GM21576 (cell line): ENCODE measurements at regions not wholly inside any gene's neighbourhood (a gene's known extent, or its start where the extent isn't known, plus 50 kb on each side); places are given as distances from the start of the nearest gene placed in this dataset.

Source experiments
- ATAC-seq: cut with Tn5 transposase; IDR thresholded peaks from one replicate; pipeline ENCODE4 v1.9.1; 2021; ENCODE audit warnings: mild to moderate bottlenecking, moderate library complexity; ENCODE audit not compliant: unreplicated experiment

DNA sequence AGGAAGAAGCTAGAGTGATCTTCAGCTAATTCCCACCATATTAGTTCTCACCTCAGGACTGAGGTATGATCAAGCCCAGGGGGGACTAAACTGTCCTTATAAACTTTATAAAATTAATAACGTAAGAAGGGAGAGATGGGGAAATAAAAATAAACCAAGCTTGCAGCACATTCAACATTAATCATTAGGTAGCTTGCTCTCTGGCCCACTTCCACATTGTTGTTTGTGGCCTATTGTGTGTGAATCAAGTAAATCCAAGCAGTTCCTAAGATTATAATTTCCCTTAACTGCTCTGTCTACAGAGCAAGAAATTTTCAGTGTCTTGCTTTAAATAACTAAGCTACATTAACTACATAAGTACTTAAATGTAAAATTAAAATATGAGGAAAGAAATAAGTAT lies 131.3 kb upstream of the ABCA1 start:
- no peak for ATAC-seq

- no peak for ATAC-seq
Measured at GRCh38 chr9:105062222-105062855, 134.4 kb upstream of the ABCA1 start.

DNA sequence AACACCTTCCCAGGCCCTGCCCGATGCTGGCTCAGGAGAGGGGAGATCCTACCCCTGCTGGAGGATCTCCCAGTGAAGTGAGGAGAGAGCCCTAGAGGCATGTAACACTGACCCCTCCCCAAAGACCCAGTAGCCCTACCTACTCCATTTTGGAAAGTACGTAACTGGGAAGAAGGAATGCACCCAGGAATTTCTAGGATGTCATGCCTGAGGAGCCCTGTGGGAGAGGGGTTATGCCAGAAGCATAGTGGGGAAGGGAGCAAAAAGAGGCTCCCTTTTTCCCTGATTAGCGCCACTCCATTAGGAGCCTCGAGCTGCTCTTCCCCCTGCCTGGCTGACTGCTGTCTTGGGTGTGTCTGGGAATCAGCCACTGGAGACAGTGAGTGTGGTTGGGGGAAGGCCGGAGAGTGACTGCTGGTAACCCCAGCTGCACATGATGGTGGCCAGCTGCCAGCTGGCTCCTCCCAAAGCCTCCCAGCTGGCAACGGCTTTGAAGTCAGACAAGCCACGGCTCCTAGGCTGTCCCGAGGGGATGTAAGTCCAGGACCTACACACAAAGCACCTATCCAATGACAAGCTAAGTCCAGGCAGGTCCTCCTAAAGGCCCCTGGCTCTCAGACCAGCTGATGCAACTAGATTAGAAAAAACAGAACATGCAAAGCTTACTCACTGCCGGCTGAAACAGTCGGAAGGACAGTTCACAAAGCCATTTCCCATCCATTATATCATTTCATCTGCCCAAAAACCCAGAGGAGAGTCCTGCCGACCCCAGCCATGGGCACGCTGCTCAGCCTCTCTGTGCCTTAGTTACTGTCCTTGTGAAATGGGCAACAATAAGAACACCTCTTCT lies 136.5 kb upstream of the ABCA1 start:
- peak; percentile 44 for ATAC-seq

- ATAC-seq = no peak
Measured at GRCh38 chr9:105065098-105066088, 137.4 kb upstream of the ABCA1 start.

DNA sequence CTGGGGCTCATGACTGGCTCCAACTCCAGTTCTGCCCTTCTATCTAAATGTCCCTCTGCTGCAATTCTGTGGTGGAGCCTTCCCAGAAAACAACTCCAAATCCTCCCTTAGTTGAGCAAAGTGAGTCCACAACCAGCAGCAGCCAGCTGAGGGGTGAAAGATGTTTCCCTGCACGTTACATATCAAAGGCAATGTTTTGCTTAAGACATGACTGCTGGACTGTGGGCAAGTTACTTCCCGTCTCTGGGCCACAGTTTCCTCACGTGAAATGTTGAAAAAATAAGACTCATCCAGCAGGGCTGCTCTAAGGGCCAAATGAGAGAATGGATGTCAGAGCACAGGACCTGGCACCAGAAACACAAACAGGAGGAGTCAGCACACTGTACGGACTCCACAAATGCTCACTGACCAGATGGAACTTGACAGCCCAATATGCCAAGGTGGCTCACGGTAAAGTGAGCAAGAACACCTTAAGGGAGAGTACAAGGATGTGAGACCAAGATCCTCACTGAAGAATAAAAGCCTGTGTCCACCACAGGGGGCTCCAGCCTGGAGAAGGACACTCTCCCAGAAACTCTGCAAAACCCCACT lies 138.4 kb upstream of the ABCA1 start:
- no peak for ATAC-seq

- no peak for ATAC-seq
Measured at GRCh38 chr9:105067895-105068580, 140.1 kb upstream of the ABCA1 start.

DNA sequence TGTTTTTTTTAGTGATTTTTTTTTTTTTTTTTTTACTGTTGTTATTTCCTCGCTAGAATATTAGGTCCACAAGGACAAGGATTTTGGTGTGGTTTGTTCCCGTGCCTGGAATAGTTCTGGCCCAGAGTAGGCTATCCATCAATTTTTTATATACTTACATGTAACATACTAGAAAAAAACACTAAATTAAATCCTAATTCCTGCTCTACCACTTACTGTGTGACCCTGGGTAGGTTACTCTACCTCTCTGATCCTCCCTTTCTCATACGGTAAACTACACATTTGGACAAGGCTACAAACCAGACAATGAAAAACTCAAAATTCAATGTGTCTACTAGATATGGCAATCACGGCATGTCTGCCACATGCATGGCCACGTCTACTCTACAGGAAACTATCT lies 141.3 kb upstream of the ABCA1 start:
- ATAC-seq = no peak

- ATAC-seq = no peak
Measured at GRCh38 chr9:105069696-105070095, 141.7 kb upstream of the ABCA1 start.

DNA sequence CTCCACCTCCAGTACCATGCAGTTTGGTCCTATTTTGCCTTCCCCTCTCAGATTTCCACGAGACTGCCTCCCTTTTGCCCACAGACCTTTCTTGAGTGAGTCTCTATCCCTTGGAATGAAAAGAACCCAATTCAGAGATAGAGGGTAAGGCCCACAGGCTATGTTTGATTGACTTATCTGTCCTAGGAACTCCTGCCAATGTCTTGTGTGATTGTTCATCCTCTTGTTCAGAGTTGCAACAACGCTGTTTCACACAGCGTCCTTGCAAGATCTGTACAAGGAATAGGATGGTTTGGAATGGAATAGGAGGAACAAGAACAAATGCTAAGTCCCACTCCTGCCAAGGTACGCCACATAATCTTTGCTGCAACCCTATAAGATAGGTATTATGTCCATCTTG lies 142.2 kb upstream of the ABCA1 start:
- no peak for ATAC-seq

DNA sequence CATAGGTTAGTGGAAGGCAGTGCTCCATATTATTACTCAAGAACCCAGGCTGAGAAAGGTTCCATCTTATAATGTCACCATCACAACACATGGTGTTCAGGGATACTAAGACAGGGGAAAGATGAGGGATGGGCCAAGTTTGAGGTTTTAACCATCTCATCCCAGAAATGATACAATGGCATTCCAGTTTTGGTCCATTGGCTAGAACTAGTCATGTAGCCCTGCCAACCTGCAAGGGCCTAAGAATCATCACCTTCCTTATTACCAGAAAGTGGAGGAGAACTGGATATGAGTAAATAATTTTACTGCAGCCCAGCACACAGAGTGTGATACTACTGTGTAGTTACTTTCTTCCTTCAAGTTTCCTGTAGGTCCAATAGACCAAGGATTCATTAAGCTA lies 144.5 kb upstream of the ABCA1 start:
- ATAC-seq = no peak

- no peak for ATAC-seq
Measured at GRCh38 chr9:105073147-105073546, 145.2 kb upstream of the ABCA1 start.

GRCh38 chr9:105074491-105074890 lies 146.5 kb upstream of the ABCA1 start:
- no peak for ATAC-seq

- no peak for ATAC-seq
Measured at GRCh38 chr9:105076729-105077128, 148.8 kb upstream of the ABCA1 start.

- no peak for ATAC-seq
Measured at GRCh38 chr9:105079457-105079856, 151.5 kb upstream of the ABCA1 start.

GRCh38 chr9:105082843-105083242 lies 154.9 kb upstream of the ABCA1 start:
- no peak for ATAC-seq

DNA sequence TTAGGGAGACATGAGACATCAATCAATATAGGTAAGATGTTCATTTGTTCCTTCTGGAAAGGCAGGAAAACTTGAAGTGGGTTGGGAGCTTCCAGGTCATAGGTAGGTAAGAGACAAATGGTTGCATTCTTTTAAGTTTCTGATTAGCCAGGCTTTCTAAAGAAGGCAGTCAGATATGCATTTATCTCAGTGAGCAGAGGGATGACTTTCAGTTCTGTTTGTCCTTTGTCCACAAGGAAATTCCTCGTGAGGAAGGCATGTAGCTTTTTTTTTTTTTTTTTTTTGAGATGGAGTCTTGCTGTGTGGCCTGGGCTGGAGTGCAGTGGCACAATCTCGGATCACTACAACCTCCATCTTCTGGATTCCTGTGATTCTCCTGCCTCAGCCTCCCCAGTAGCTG lies 155.3 kb upstream of the ABCA1 start:
- no peak for ATAC-seq

DNA sequence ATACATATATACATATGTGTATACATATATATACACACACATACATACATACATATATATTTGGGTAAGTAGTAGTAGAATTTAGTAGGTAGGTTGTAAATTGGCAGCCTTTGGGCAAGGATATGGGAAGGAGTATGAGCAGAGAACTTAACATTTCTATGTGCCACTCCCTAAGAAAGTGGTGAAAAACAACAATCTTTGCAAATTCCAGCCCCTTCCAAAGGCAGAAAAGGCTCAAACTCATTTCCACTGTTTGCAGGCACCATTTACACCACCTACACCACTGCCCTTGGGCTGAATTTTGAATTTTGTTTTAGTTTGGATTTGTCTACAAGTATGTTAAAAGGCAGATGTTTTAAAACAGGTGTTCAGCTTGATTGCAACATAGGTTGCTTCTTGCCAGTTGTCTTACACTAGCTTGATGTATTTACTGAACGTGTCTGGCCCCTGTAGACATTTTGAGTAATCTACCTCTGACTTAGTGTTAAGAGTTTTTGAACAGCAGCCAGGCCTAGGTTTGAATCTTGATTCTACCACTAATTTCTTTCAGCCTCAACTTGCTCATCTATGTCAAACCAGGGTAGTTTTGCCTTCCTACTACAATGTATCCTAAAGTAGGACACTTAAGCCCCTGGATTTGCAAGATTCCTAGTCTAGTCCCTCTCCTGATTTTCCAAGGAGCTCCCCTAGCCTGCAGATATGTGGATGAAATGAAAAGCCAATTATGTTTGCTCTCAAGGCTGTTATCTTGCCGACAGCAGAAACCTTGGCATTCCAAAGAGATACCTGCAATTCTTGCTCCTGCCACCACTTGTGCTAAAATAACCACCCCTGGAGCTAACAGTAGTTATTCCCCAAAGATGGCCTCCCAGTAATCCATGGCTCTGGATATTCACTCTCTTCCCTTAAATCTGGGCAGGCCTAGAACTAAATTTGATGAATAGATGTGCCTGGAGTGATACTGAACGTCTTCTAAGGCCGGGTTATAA lies 156.2 kb upstream of the SLC44A1 start:
- ATAC-seq = no peak

DNA sequence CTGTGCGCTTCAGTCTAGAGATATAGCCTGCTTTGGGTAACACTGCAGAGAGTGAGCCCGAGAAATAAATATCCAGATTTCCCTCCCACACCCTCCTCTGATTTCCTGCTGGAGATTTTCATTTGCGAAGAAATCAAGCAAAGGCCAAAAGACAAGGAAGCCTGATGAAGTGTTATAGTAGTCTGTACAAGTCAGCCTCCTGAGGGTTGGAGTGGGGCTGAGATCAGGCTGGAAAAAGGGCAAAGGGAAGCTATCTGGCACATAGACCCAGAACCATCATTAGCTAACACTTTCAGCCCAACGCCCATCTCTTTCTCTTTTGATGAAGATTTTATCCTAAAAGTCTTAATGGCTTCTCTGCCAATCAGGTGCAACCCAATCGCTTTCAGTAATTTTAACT lies 154.6 kb upstream of the SLC44A1 start:
- no peak for ATAC-seq

GRCh38 chr9:105091004-105091640 lies 153.3 kb upstream of the SLC44A1 start:
- ATAC-seq = no peak
